NCI-H82 treated with DMSO at 0.1 percent for 48 hours (cell line): ENCODE measurements at regions not wholly inside any gene's neighbourhood (a gene's known extent, or its start where the extent isn't known, plus 50 kb on each side); places are given as distances from the start of the nearest gene placed in this dataset.

Experiments used
- DNase-seq: peaks from one replicate; lab custom pipeline; 2025; ENCODE audit not compliant: unreplicated experiment; lab: John Stamatoyannopoulos, UW

DNA sequence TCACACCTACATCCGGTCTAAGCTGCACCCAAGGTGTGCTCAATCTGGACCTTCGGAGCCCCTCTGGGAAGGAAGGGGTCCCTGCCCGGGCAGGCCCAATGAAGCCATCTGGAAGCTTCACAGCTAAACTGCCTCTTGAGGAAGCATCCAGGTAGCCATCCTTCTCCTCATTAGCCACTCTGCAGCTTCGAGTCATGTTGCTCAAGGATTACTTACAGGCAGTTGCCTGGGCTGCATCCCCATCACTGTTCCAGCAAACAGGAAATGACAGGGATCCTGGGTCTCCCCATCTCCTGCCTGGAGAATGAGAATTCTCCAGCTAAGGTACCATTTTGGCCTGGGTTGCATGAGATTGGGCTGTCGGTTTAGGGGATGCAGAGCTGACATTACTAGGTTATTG, 91.7 kb downstream of the ERMARD start:
- DNase-seq, result no peak

DNA sequence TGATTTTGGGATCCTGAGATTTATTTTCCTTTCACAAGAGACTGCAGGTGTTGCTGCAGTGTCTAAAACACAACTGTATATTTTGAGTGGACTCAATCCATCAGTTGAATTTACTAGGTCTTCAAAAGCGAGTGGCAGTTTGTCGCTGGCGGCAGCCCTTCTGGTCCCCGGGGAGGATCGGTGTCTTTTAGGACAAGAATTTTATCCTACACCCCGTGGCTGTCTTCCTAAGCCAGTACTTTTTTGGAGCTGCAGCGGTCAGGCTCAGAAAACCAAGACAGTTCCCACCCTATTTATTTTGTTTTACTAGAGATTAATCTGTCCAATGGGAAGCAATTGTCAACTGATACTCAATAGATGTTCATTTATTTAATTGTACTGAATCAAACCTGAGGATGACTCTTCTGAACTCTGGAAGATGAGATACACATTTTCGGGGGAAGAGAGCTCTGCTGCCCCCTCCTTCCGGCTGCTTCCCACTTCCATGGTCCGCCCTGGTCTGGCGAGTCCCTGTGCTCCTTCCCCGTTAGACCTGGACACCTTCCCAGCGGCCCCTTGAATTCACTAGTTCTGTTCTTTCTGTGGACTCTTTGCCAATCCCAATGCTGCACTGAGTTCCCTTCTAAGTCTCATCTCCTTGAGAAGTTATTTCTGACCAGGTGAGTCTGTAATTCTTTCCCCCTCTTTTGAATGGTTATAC, 90.6 kb downstream of the ERMARD start:
- DNase-seq, result no peak

DNA sequence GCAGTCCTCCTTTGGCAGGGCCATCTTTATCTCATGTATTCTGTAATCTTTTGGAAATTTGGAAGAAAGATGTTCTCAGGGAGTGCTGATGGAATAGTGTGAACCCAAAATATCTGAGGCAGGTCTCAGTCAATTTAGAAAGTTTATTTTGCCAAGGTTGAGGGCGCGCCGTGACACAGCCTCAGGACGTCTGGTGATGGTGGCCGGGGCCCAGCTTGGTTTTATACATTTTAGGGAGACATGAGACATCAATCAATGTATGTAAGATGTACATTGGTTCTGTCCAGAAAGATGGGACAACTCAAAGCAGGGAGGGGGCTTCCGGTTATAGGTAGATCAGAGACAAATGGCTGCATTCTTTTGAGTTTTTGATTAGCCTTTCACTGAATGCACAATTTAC, 89.8 kb downstream of the ERMARD start:
- no peak for DNase-seq

DNA sequence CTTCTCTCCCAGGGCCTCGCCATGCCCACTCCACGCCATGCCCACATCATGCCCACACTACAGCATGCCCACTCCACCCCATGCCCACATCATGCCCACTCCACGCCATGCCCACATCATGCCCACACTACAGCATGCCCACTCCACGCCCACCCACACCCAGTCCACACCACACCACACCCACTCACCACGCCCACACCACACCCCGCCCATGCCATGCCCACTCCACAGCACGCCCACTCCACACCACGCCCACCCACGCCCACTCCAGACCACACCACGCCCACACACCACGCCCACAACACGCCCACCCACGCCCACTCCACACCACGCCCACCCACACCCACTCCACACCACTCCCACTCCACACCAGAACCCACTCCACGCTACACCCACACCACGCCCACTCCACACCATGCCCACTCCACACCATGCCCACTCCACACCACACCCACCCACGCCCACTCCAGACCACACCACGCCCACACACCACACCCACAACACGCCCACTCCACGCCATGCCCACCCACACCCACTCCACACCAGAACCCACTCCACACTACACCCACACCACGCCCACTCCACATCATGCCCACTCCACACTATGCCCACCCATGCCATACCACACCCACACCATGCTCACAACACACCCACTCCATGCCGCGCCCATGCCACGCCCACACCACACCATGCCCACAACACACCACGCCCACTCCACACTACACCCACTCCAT, 88.6 kb downstream of the ERMARD start:
- no peak for DNase-seq

DNA sequence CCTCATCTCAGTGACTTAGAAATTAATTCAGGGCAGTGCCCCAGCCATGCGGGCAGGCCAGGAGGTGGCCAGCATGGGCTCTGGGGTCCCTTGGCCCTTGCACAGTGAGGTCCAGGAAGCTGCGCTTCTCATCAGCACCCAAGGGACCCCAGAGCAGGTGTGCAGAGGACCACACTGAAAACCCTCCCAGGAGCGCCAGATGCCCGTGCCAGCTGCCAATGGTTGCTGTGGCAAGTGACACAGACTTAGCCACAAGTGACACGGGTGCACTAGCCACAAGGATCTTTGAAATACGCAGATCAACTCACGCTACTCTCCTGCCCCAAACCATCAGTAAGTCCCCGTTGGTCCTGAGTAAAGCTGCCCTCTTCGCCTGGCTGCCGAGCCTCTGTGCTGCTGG, 88.1 kb downstream of the ERMARD start:
- no peak for DNase-seq

DNA sequence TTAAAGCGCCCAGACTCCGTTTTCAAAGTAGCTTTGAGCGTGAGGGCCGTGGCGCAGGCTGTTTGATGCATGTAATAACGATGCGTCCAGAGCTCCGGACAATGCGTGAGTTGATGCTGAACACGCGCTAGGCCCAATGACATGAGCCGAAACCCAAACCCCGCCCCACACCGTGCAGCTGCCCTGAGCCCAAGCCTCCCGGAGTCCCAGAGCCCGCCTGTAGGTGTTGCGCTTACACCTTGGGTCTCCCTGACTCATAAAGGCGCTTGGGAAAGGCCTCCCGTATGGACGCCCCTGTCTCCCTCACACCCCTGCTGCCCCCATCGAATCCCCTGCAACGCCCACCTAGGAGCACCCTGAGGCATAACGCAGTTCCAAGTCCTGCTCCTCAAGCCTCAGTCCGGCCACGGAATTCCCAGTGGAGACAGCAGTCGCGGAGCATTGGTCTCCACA, 87.6 kb downstream of the ERMARD start:
- DNase-seq, result no peak

DNA sequence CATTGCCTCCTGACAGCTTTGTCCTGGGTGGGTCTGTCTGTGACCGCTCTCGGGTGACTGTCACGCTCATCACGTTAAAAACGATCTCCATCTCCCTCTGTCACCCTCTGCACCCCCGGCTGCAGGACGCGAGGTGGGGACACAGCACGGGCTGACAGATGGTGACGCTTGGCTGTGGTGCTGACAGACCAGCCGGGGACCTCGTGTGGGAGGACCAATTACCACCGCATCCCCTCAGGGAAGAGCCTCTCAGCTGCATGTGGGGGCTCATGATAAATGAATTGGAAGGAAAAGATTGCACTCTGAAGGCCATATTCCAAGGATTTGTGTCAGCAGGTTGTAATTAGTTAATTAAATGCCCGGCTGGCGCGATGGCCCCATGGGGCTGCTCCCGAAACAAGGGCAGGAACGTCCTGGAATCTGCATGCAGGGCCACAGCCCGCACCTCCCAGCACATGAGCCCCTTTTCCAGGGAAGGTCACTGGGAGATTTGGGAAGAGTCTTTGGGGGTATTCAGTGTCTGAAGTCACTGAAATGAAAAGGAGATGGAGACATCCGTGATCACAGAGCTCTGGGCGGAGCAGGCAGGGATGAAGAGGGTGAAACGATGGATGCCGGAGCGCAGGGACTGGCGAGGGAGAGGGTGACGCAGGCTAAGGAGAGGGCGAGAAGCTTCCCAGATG, 87.1 kb downstream of the ERMARD start:
- no peak for DNase-seq

DNA sequence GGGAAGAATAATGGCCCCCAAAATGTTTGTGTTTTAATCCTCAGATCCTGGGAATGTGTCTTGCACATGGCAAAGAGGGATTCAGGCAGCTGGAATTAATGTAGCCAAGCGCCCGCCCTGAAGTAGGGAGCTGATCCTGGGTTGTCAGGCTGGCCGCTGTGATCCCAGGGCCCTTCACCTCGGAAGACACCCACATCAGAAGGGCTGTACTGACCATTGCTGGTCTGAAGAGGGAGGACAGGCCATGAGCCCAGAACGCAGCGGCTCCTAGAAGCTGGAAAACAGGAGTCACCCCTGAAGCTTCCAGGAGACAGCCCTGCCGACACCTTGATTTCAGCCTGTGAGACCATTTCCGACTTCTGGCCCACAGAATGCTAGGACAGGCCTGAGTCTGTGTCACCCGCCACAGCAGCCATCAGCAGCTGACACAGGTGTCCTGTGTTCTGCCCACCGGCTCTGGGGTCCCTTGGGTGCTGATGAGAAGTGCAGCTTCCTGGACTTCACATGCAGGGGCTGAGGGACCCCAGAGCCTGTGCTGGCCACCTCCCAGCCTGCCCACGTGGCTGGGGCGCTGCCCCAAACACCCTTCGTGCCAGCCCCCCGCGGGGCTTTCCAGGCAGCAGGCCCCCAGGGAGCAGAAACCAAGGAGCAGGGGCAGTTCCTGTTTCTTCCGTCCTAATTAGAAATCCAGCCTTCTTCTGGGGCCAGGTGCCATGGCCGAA, 86.3 kb downstream of the ERMARD start:
- no peak for DNase-seq

DNA sequence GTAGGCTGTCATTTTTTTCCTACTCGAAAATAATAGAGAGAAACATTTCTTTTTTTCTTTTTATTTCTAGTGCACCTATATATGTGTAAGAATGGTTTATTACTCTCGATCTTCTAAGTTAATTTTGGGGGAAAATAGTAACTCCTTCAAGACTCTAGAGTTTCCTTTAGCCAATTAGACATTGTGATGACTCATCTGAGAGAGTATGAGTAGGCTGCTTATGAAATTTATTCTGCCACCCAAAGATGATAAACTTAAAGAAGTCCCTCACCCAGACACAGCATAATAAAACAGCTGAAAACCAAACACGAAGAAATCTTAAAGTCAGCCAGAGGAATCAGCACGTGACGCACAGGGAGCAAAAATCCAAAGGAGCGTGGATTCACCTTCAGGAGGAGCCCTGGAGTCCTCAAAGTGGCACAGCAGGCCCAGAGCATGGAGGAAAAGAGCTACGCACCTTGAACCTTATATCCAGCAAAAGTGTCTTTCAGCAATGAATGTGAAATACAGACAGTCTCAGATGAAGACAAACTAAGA, 81.9 kb downstream of the ERMARD start:
- DNase-seq, result no peak

DNA sequence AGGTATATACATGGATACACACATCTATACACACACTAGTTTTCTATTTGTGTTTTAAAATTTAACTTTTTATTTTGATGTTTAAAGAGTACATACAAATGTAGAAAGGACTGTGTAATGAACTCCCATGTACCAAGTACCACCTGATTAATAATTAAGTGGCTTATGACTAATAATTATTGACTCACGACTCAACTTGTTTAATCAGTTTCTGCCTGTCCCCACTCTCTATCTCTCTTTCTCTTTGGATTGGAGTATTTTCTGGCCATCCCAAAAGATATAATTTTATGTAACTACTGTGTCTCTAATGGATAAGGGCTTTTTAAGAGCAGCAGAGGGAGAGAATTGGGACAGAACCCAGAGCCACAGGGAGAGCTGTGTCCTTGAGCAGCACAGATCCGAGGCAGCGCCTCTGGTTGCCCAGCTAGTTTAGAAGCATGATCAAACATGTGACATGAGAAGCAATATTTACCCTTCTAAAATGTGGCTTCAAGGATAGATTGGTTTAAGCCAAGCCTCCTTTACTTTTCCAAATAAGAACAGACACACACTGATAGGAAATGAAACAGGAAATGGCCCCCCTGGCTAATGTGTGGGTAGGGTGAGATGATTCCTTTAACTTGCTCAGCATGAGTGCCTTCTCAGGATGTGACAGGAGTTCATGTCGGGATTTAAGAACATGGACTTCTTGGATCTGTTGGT, 81.0 kb downstream of the ERMARD start:
- DNase-seq, result no peak

DNA sequence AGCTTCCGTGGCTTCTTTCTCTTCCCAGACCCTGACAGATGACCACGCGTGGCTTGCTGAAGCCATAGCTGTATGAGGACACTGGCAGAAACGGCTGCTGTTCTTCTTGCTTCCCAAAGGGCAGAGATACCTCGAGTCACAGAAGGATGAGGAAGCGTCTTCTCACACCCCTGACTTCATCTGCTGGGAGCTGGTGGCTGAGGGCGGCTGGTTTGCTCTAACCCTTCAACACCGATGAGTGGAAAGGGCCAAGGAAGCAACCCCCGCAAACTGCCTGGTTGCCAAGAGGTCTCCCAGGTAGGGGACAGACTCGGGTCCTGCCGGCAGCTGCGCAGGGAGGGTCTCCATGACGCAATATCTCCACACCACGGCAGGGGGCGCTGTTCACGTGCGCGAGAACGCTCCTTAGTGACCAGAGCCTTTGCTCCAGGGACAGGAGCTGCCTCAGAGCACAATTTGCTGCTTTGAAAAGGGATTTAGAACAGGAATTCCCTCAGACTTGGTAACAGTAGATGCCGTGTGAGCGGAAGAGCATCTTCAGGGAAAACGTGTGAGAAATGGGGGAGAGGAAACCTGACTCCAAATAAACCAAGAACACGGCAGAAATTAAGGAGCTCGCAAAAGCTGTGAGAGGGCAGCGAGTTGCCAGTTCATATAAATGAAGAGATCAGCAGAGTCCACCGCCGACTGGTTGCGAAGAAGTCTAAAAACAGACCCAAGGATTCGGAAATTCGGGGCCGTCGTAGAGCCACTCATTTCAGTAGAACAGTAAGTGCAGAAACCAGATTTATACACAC, 80.2 kb downstream of the ERMARD start:
- DNase-seq, result peak; percentile 28
